SK-N-MC (cell line): ENCODE measurements at regions not wholly inside any gene's neighbourhood (a gene's known extent, or its start where the extent isn't known, plus 50 kb on each side); places are given as distances from the start of the nearest gene placed in this dataset.

ENCODE experiments used
- EZH2 ChIP-seq: fragments of 200-600 bp; sonication (generic); IDR thresholded peaks from one replicate; pipeline ENCODE4 v1.6.1; 2017; ENCODE audit warnings: antibody characterized with exemption
- FOXP2 ChIP-seq: optimal IDR thresholded peaks from 2 replicates; pipeline ENCODE3; 2011; ENCODE audit warnings: mild to moderate bottlenecking, moderate library complexity; ENCODE audit not compliant: insufficient read depth; ENCODE audit errors: extremely low read length, control extremely low read depth
- POLR2AphosphoS5 ChIP-seq: IDR thresholded peaks from 2 replicates; pipeline ENCODE4 v1.6.1; 2012; ENCODE audit warnings: mild to moderate bottlenecking, low read depth, low read length, borderline replicate concordance

GRCh38 chr11:103619480-103619879 lies 417.0 kb upstream of the DDI1 start:
- no peak for TF ChIP-seq EZH2
- no peak for TF ChIP-seq POLR2AphosphoS5
- TF ChIP-seq FOXP2: no peak
